ENCODE measurements at regions not wholly inside any gene's neighbourhood (a gene's known extent, or its start where the extent isn't known, plus 50 kb on each side); places are given as distances from the start of the nearest gene placed in this dataset.

DNA sequence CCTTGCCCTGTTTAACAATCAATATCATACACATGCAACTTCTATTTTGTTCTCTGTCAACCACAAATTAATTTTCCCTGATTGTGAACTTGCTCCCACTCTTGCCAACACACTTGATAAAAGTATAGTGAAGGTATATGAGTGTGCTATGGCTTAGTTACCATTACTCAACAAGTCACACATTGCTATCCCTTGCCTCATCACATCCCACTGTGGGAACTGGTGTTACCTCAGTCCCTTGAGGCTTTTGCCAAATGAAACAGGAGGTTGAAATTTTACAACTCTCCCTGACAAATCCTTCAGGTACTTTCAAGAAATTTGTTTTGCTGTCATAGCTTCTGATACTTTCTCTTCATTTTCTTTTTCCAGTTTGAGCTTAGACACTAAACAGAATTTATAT, 472.5 kb upstream of the SEMA3D start:
- H3K4me3 ChIP-seq (replicated peaks in 1 of 4; ENCODE audit: control extremely low read depth in 1 of 4, insufficient read depth in 1 of 4, low read depth in 3 of 4, low read length in 4 of 4) = no peak overlapping the region
- TF ChIP-seq EZH2 (IDR thresholded peaks at IDR 0.05; ENCODE audit: low read length, missing control alignments) = no peak
- TF ChIP-seq, protein P1, sequence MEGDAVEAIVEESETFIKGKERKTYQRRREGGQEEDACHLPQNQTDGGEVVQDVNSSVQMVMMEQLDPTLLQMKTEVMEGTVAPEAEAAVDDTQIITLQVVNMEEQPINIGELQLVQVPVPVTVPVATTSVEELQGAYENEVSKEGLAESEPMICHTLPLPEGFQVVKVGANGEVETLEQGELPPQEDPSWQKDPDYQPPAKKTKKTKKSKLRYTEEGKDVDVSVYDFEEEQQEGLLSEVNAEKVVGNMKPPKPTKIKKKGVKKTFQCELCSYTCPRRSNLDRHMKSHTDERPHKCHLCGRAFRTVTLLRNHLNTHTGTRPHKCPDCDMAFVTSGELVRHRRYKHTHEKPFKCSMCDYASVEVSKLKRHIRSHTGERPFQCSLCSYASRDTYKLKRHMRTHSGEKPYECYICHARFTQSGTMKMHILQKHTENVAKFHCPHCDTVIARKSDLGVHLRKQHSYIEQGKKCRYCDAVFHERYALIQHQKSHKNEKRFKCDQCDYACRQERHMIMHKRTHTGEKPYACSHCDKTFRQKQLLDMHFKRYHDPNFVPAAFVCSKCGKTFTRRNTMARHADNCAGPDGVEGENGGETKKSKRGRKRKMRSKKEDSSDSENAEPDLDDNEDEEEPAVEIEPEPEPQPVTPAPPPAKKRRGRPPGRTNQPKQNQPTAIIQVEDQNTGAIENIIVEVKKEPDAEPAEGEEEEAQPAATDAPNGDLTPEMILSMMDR (conservative IDR thresholded peaks at IDR 0.05 in 1 of 2, IDR thresholded peaks at IDR 0.05 in 1 of 2; ENCODE audit: low read depth in 1 of 2, low read length in 2 of 2) = no peak
- H3K27me3 ChIP-seq (ENCODE audit: control insufficient read depth, insufficient read depth, low read length) = no peaks in the 10 kb centered on the region
- no peaks in the 10 kb centered on the region for H4K20me1 ChIP-seq (ENCODE audit: control insufficient read depth, extremely low read depth, insufficient read depth, low read length)
- DNase-seq (ENCODE audit: low read depth in 2 of 2) = peak; percentile 4 to 6
- H3K9ac ChIP-seq (ENCODE audit: insufficient read depth, low read length) = no peak overlapping the region
- H3K36me3 ChIP-seq (ENCODE audit: control insufficient read depth, insufficient read depth, low read length) = no peaks in the 10 kb centered on the region
- no peak overlapping the region for H3K4me2 ChIP-seq (ENCODE audit: extremely low read depth, insufficient read depth, low read length)
- no peaks in the 10 kb centered on the region for H3K4me1 ChIP-seq (ENCODE audit: control insufficient read depth, extremely low read depth, insufficient read depth, low read length)
- H3K79me2 ChIP-seq (ENCODE audit: control insufficient read depth, insufficient read depth, low read length) = no peaks in the 10 kb centered on the region
- H3K27ac ChIP-seq (ENCODE audit: insufficient read depth, low read length) = no peak overlapping the region
- no peak overlapping the region for H2AFZ ChIP-seq (ENCODE audit: low read length)
- H3K9me3 ChIP-seq (ENCODE audit: control insufficient read depth, insufficient read depth, low read depth, low read length) = no peaks in the 10 kb centered on the region

DNA sequence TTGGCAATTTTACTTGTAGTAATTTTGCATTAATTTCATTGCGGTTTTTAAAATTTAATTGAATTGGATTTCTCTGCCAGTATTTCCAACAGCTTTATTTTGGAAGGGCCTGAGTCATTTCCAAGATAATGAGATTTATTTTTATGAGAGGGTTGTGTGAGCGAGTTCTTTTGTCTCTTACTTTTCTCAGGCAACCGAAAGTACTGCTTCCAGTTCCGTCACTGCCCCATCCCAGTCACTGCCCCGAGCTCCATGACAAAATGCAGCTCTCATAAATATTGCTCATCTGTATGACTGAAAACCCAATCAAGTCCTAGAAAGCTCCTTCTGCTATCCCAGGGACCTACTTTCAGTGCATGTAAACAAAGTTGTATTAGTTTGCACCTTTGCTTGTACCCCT, 468.4 kb upstream of the SEMA3D start:
- H3K27ac ChIP-seq (ENCODE audit: insufficient read depth, low read length) = no peak overlapping the region
- no peak overlapping the region for H2AFZ ChIP-seq (ENCODE audit: low read length)
- no peaks in the 10 kb centered on the region for H3K36me3 ChIP-seq (ENCODE audit: control insufficient read depth, insufficient read depth, low read length)
- no peak for TF ChIP-seq EZH2 (IDR thresholded peaks at IDR 0.05; ENCODE audit: low read length, missing control alignments)
- TF ChIP-seq, protein P1 (conservative IDR thresholded peaks at IDR 0.05 in 1 of 2, IDR thresholded peaks at IDR 0.05 in 1 of 2; ENCODE audit: low read depth in 1 of 2, low read length in 2 of 2) = no peak
- no peak overlapping the region for H3K4me2 ChIP-seq (ENCODE audit: extremely low read depth, insufficient read depth, low read length)
- no peaks in the 10 kb centered on the region for H3K27me3 ChIP-seq (ENCODE audit: control insufficient read depth, insufficient read depth, low read length)
- no peak overlapping the region for H3K9ac ChIP-seq (ENCODE audit: insufficient read depth, low read length)
- H3K4me3 ChIP-seq (replicated peaks in 1 of 4; ENCODE audit: control extremely low read depth in 1 of 4, insufficient read depth in 1 of 4, low read depth in 3 of 4, low read length in 4 of 4) = no peak overlapping the region
- no peaks in the 10 kb centered on the region for H3K4me1 ChIP-seq (ENCODE audit: control insufficient read depth, extremely low read depth, insufficient read depth, low read length)
- no peaks in the 10 kb centered on the region for H3K9me3 ChIP-seq (ENCODE audit: control insufficient read depth, insufficient read depth, low read depth, low read length)
- no peaks in the 10 kb centered on the region for H3K79me2 ChIP-seq (ENCODE audit: control insufficient read depth, insufficient read depth, low read length)
- no peaks in the 10 kb centered on the region for H4K20me1 ChIP-seq (ENCODE audit: control insufficient read depth, extremely low read depth, insufficient read depth, low read length)
- DNase-seq (ENCODE audit: low read depth in 2 of 2) = no peak

DNA sequence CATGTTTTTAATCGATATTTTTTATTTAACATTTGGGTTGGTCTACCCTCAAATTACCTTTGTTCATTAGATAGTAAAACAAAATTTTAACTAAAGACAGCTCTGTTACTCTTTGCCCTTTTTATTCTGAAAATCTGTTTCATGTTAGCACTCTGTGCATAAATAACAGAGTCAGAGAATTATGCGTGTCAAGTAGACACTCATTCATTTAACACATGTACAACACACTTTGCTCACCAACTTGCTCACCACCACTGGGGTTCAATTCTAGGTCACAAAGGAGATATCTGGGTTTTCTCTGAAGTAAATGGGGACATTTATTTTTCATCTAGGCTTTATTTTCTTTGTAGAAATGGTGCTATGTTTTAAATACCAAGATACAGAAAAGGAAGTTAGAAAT, 457.4 kb upstream of the SEMA3D start:
- Histone ChIP-seq H3K4me1 (ENCODE audit: control insufficient read depth, extremely low read depth, insufficient read depth, low read length) (no peaks in the 10 kb centered on the region), H3K4me3 (replicated peaks in 1 of 4; ENCODE audit: control extremely low read depth in 1 of 4, insufficient read depth in 1 of 4, low read depth in 3 of 4, low read length in 4 of 4) (no peak overlapping the region), H4K20me1 (ENCODE audit: control insufficient read depth, extremely low read depth, insufficient read depth, low read length) (no peaks in the 10 kb centered on the region), H3K27ac (ENCODE audit: insufficient read depth, low read length) (no peak overlapping the region), H3K79me2 (ENCODE audit: control insufficient read depth, insufficient read depth, low read length) (no peaks in the 10 kb centered on the region), H3K9ac (ENCODE audit: insufficient read depth, low read length) (no peak overlapping the region), H2AFZ (ENCODE audit: low read length) (no peak overlapping the region), H3K36me3 (ENCODE audit: control insufficient read depth, insufficient read depth, low read length) (no peaks in the 10 kb centered on the region), H3K27me3 (ENCODE audit: control insufficient read depth, insufficient read depth, low read length) (no peaks in the 10 kb centered on the region), H3K9me3 (ENCODE audit: control insufficient read depth, insufficient read depth, low read depth, low read length) (no peaks in the 10 kb centered on the region), H3K4me2 (ENCODE audit: extremely low read depth, insufficient read depth, low read length) (no peak overlapping the region)
- TF ChIP-seq, protein P1 (conservative IDR thresholded peaks at IDR 0.05 in 1 of 2, IDR thresholded peaks at IDR 0.05 in 1 of 2; ENCODE audit: low read depth in 1 of 2, low read length in 2 of 2) = no peak
- no peak for TF ChIP-seq EZH2 (IDR thresholded peaks at IDR 0.05; ENCODE audit: low read length, missing control alignments)
- DNase-seq (ENCODE audit: low read depth in 2 of 2) = no peak
